A172 (cell line): ENCODE measurements at regions not wholly inside any gene's neighbourhood (a gene's known extent, or its start where the extent isn't known, plus 50 kb on each side); places are given as distances from the start of the nearest gene placed in this dataset.
A peak's percentile ranks its signal among the peaks of the same experiment; 100 is the strongest.
"Not testable (repeated sequence)": the region's sequence is repeated elsewhere in the genome, so short reads cannot be mapped to it uniquely, and the experiment has no call there.

Experiments used
- DNase-seq: peaks from one replicate; pipeline ENCODE4 v3.0.0-alpha.2; 2015; ENCODE audit warnings: low spot score

GRCh38 chr3:59256230-59256629, 206.4 kb upstream of the CFAP20DC start:
- no peak for DNase-seq

GRCh38 chr3:59254976-59255375, 205.2 kb upstream of the CFAP20DC start:
- no peak for DNase-seq

- no peak for DNase-seq
Observed at GRCh38 chr3:59254433-59254832, 204.6 kb upstream of the CFAP20DC start.

- no peak for DNase-seq
Observed at GRCh38 chr3:59253523-59253922, 203.7 kb upstream of the CFAP20DC start.

GRCh38 chr3:59251869-59252268, 202.0 kb upstream of the CFAP20DC start:
- peak; percentile 48 for DNase-seq

- DNase-seq, result no peak
Observed at GRCh38 chr3:59250600-59250999, 200.8 kb upstream of the CFAP20DC start.

- DNase-seq, result no peak
Observed at GRCh38 chr3:59249698-59250361, 200.0 kb upstream of the CFAP20DC start.

GRCh38 chr3:59249004-59249403, 199.2 kb upstream of the CFAP20DC start:
- DNase-seq, result no peak

GRCh38 chr3:59247402-59247841, 197.6 kb upstream of the CFAP20DC start:
- peak; percentile 13 for DNase-seq

- DNase-seq, result peak; percentile 25
Observed at GRCh38 chr3:59246719-59247401, 197.0 kb upstream of the CFAP20DC start.

- DNase-seq, result peak; percentile 91
Observed at GRCh38 chr3:59245859-59246501, 196.2 kb upstream of the CFAP20DC start.

GRCh38 chr3:59245300-59245858, 195.6 kb upstream of the CFAP20DC start:
- DNase-seq, result peak; percentile 58

GRCh38 chr3:59244343-59244742, 194.5 kb upstream of the CFAP20DC start:
- DNase-seq, result no peak

- DNase-seq, result no peak
Observed at GRCh38 chr3:59243476-59243875, 193.7 kb upstream of the CFAP20DC start.

GRCh38 chr3:59240666-59241255, 190.9 kb upstream of the CFAP20DC start:
- DNase-seq, result no peak

GRCh38 chr3:59237121-59237520, 187.3 kb upstream of the CFAP20DC start:
- peak; percentile 79 for DNase-seq

GRCh38 chr3:59235634-59236012, 185.8 kb upstream of the CFAP20DC start:
- no peak for DNase-seq

GRCh38 chr3:59234884-59235633, 185.2 kb upstream of the CFAP20DC start:
- DNase-seq, result no peak

GRCh38 chr3:59230379-59230778, 180.6 kb upstream of the CFAP20DC start:
- not testable (repeated sequence) for DNase-seq

- DNase-seq, result no peak
Observed at GRCh38 chr3:59213860-59214259, 164.0 kb upstream of the CFAP20DC start.

GRCh38 chr3:59212128-59212779, 162.4 kb upstream of the CFAP20DC start:
- peak; percentile 54 for DNase-seq
